H9 (cell line): ENCODE measurements at regions not wholly inside any gene's neighbourhood (a gene's known extent, or its start where the extent isn't known, plus 50 kb on each side); places are given as distances from the start of the nearest gene placed in this dataset.

Experiments
- DNase-seq: peaks from one replicate; pipeline ENCODE4 v3.0.0-alpha.2; 2017
- H2AFZ ChIP-seq: one replicate; pipeline ENCODE4 v1.6.1; 2013; ENCODE audit warnings: mild to moderate bottlenecking, low read length, control low read depth, moderate library complexity
- H2AK5ac ChIP-seq: 2 replicates; pipeline ENCODE4 v1.6.1; 2013; ENCODE audit warnings: low read length, control low read depth, mixed read lengths; ENCODE audit not compliant: insufficient read length
- H2BK120ac ChIP-seq: one replicate; pipeline ENCODE4 v1.6.1; 2013; ENCODE audit warnings: low read depth, mild to moderate bottlenecking, low read length, control low read depth, inconsistent platforms; ENCODE audit not compliant: poor library complexity, severe bottlenecking
- H2BK12ac ChIP-seq: 2 replicates; pipeline ENCODE4 v1.6.1; 2013; ENCODE audit warnings: low read length, control low read depth, mixed read lengths, low read depth; ENCODE audit not compliant: insufficient read length
- H2BK15ac ChIP-seq: 2 replicates; pipeline ENCODE4 v1.6.1; 2013; ENCODE audit warnings: low read depth, low read length, control low read depth
- H2BK20ac ChIP-seq: one replicate; pipeline ENCODE4 v1.6.1; 2013; ENCODE audit warnings: low read depth, mild to moderate bottlenecking, low read length, control low read depth, inconsistent platforms; ENCODE audit not compliant: poor library complexity, severe bottlenecking
- H2BK5ac ChIP-seq: 2 replicates; pipeline ENCODE4 v1.6.1; 2013; ENCODE audit warnings: low read length, control low read depth, mixed read lengths; ENCODE audit not compliant: insufficient read length
- H3K14ac ChIP-seq: 2 replicates; pipeline ENCODE4 v1.6.1; 2013; ENCODE audit warnings: low read length, control low read depth; ENCODE audit not compliant: insufficient read depth
- H3K18ac ChIP-seq: 2 replicates; pipeline ENCODE4 v1.6.1; 2013; ENCODE audit warnings: low read depth, mild to moderate bottlenecking, mixed read lengths, low read length, control low read depth; ENCODE audit not compliant: insufficient read length
- H3K23ac ChIP-seq: 2 replicates; pipeline ENCODE4 v1.6.1; 2013; ENCODE audit warnings: low read length, control low read depth, mixed read lengths, low read depth; ENCODE audit not compliant: insufficient read length
- H3K23me2 ChIP-seq: 2 replicates; pipeline ENCODE4 v1.6.1; 2013; ENCODE audit warnings: low read depth, mild to moderate bottlenecking, mixed read lengths, low read length, control low read depth; ENCODE audit not compliant: insufficient read length, poor library complexity, severe bottlenecking
- H3K27ac ChIP-seq: 2 replicates; pipeline ENCODE4 v1.5.1; 2013; ENCODE audit warnings: low read length, control low read depth, mixed read lengths, low read depth; ENCODE audit not compliant: insufficient read length
- H3K27me3 ChIP-seq: 2 replicates; pipeline ENCODE4 v1.6.1; 2013; ENCODE audit warnings: low read length, control low read depth, inconsistent platforms; ENCODE audit not compliant: insufficient read depth
- H3K4ac ChIP-seq: 2 replicates; pipeline ENCODE4 v1.6.1; 2013; ENCODE audit warnings: low read depth, mild to moderate bottlenecking, control low read depth, inconsistent platforms, low read length, moderate library complexity
- H3K4me1 ChIP-seq: 2 replicates; pipeline ENCODE4 v1.6.1; 2013; ENCODE audit warnings: low read length, control low read depth, inconsistent platforms; ENCODE audit not compliant: insufficient read depth
- H3K4me2 ChIP-seq: 2 replicates; pipeline ENCODE4 v1.6.1; 2013; ENCODE audit warnings: low read length, control low read depth, mixed read lengths; ENCODE audit not compliant: insufficient read length, insufficient read depth
- H3K56ac ChIP-seq: 2 replicates; pipeline ENCODE4 v1.6.1; 2013; ENCODE audit warnings: low read depth, mild to moderate bottlenecking, mixed read lengths, low read length, control low read depth; ENCODE audit not compliant: insufficient read length
- H3K79me1 ChIP-seq: 2 replicates; pipeline ENCODE4 v1.6.1; 2013; ENCODE audit warnings: low read depth, mild to moderate bottlenecking, moderate library complexity, low read length, control low read depth, inconsistent platforms; ENCODE audit not compliant: insufficient read depth, poor library complexity, severe bottlenecking
- H3K79me2 ChIP-seq: 2 replicates; pipeline ENCODE4 v1.6.1; 2013; ENCODE audit warnings: low read length, control low read depth, inconsistent platforms; ENCODE audit not compliant: insufficient read depth
- H3K9ac ChIP-seq: 2 replicates; pipeline ENCODE4 v1.6.1; 2013; ENCODE audit warnings: low read length, control low read depth, mixed read lengths; ENCODE audit not compliant: insufficient read length; ENCODE audit errors: extremely low read depth
- H3K9me3 ChIP-seq: one replicate; pipeline ENCODE4 v1.6.1; 2013; ENCODE audit warnings: low read depth, low read length, inconsistent platforms; ENCODE audit not compliant: control insufficient read depth
- H3T11ph ChIP-seq: one replicate; pipeline ENCODE4 v1.6.1; 2013; ENCODE audit warnings: mild to moderate bottlenecking, low read length, control low read depth, inconsistent platforms
- H4K20me1 ChIP-seq: one replicate; pipeline ENCODE4 v1.6.1; 2013; ENCODE audit not compliant: control insufficient read depth, insufficient read length, insufficient read depth
- H4K5ac ChIP-seq: 2 replicates; pipeline ENCODE4 v1.6.1; 2013; ENCODE audit warnings: low read depth, mild to moderate bottlenecking, mixed read lengths, low read length, control low read depth; ENCODE audit not compliant: insufficient read length
- H4K8ac ChIP-seq: replicated peaks from 2 replicates; pipeline ENCODE4 v1.6.1; 2013; ENCODE audit warnings: low read length, control low read depth, mixed read lengths, low read depth; ENCODE audit not compliant: insufficient read length
- H4K91ac ChIP-seq: 2 replicates; pipeline ENCODE4 v1.6.1; 2013; ENCODE audit warnings: low read depth, mild to moderate bottlenecking, moderate library complexity, mixed read lengths, low read length, control low read depth; ENCODE audit not compliant: insufficient read length
- H3K27ac Mint-ChIP-seq, 3 experiments: 2 replicates in 2 of 3; 3 replicates in 1 of 3; pipeline ENCODE4 v1.8.0; 2020 to 2021; ENCODE audit warnings: mixed read lengths in 3 of 3, mild to moderate bottlenecking in 1 of 3, moderate library complexity in 1 of 3
- H3K27me3 Mint-ChIP-seq: 2 replicates; pipeline ENCODE4 v1.8.0; 2021; ENCODE audit warnings: low read depth, mild to moderate bottlenecking, moderate library complexity, mixed read lengths
- H3K36me3 Mint-ChIP-seq, 3 experiments: 2 replicates in 2 of 3; 3 replicates in 1 of 3; pipeline ENCODE4 v1.8.0; 2020 to 2021; ENCODE audit warnings: low read depth in 3 of 3, mixed read lengths in 3 of 3; ENCODE audit not compliant: insufficient read depth in 1 of 3
- H3K4me1 Mint-ChIP-seq, 2 experiments: 2 replicates each; pipeline ENCODE4 v1.8.0; 2020; ENCODE audit warnings: mixed read lengths in 2 of 2
- H3K4me3 Mint-ChIP-seq, 2 experiments: 2 replicates in 1 of 2; 3 replicates in 1 of 2; pipeline ENCODE4 v1.8.0; 2020 to 2021; ENCODE audit warnings: mild to moderate bottlenecking in 2 of 2, mixed read lengths in 2 of 2, moderate library complexity in 1 of 2
- H3K9me3 Mint-ChIP-seq, 2 experiments: 2 replicates in 1 of 2; 3 replicates in 1 of 2; pipeline ENCODE4 v1.8.0; 2020; ENCODE audit warnings: mild to moderate bottlenecking in 2 of 2, mixed read lengths in 2 of 2, moderate library complexity in 1 of 2
- WGBS: extraction: QIAGEN DNeasy Blood & Tissue Kit; methylation state at CpG from one replicate; pipeline ENCODE4 v1.1.7; 2013; ENCODE audit warnings: missing lambda C conversion rate, low lambda C conversion rate, mixed read lengths; ENCODE audit not compliant: insufficient read length; ENCODE audit errors: extremely low coverage; 5-methylcytosine and 5-hydroxymethylcytosine counted together
- TF ChIP-seq, protein P1 (sequence below): fragments of 200-600 bp; sonication (generic); conservative IDR thresholded peaks from 3 replicates; pipeline ENCODE4 v1.8.0; 2021; ENCODE audit warnings: antibody characterized with exemption, mild to moderate bottlenecking

DNA sequence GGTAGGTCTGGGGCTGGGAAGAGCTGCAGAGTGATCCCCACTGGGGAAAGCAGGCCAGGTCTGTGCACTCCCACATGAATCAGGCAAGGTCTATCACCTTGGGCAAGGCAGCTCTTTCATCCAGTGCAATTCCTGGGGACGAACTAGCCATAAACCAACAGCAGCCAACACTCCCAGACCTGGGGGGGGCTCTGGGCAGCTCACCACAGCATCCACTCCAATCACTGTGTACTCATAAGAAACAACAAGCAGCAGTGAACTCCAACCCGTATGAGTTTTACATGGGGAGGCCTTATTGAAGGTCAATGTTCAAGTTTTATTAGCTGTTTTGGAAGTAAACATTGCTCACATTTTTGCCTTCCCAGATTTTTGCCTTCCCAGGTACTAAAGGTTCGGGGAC lies 157.4 kb upstream of the NAV2 start:
- Histone ChIP-seq H2BK20ac (no peak overlapping the region), H2AFZ (no peak overlapping the region), H3K23ac (no peak overlapping the region), H3T11ph (no peak overlapping the region), H3K4me1 (no peaks in the 10 kb centered on the region), H2AK5ac (no peak overlapping the region), H4K20me1 (no peaks in the 10 kb centered on the region), H3K79me2 (no peaks in the 10 kb centered on the region), H4K91ac (no peak overlapping the region), H2BK15ac (no peak overlapping the region), H3K27ac (no peak overlapping the region), H3K9ac (no peak overlapping the region), H3K4me2 (no peak overlapping the region), H3K4ac (no peak overlapping the region), H3K14ac (no peak overlapping the region), H3K56ac (no peak overlapping the region), H2BK12ac (no peak overlapping the region), H3K18ac (no peak overlapping the region), H3K79me1 (no peaks in the 10 kb centered on the region), H3K9me3 (no peaks in the 10 kb centered on the region), H4K5ac (no peak overlapping the region), H2BK120ac (no peak overlapping the region), H3K27me3 (no peaks in the 10 kb centered on the region; the same call in 1 of the 2 replicates), H4K8ac (no peak overlapping the region), H2BK5ac (no peak overlapping the region), H3K23me2 (no peaks in the 10 kb centered on the region)
- Mint-ChIP-seq H3K27ac (no peak overlapping the region), H3K4me3 (no peak overlapping the region), H3K9me3 (no peaks in the 10 kb centered on the region), H3K36me3 (no peaks in the 10 kb centered on the region; a peak in 1 of 7 replicates), H3K4me1 (peaks cover 5 to 22% of the 10 kb centered on the region in 2 experiments), H3K27me3 (peaks cover 3% of the 10 kb centered on the region)
- no peak for DNase-seq
- TF ChIP-seq, protein P1, sequence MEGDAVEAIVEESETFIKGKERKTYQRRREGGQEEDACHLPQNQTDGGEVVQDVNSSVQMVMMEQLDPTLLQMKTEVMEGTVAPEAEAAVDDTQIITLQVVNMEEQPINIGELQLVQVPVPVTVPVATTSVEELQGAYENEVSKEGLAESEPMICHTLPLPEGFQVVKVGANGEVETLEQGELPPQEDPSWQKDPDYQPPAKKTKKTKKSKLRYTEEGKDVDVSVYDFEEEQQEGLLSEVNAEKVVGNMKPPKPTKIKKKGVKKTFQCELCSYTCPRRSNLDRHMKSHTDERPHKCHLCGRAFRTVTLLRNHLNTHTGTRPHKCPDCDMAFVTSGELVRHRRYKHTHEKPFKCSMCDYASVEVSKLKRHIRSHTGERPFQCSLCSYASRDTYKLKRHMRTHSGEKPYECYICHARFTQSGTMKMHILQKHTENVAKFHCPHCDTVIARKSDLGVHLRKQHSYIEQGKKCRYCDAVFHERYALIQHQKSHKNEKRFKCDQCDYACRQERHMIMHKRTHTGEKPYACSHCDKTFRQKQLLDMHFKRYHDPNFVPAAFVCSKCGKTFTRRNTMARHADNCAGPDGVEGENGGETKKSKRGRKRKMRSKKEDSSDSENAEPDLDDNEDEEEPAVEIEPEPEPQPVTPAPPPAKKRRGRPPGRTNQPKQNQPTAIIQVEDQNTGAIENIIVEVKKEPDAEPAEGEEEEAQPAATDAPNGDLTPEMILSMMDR: no peak
- no CpG with 5 or more reads among the region's 3 CpGs for WGBS
